Ovary (tissue), 7 donors: ENCODE measurements at regions not wholly inside any gene's neighbourhood (a gene's known extent, or its start where the extent isn't known, plus 50 kb on each side); places are given as distances from the start of the nearest gene placed in this dataset.

Experiments
- DNase-seq, 5 donors: peaks; one replicate each; pipeline ENCODE4 v3.0.0-alpha.2; 2019 to 2020
- H3K27ac ChIP-seq, 2 donors: fragments of 200-600 bp; one replicate each; pipeline versions ENCODE4 v1.5.1 to v1.8.0; 2019 to 2022
- H3K27me3 ChIP-seq: fragments of 200-600 bp; one replicate; pipeline ENCODE4 v1.8.0; 2022
- H3K36me3 ChIP-seq: fragments of 200-600 bp; sonication (generic); one replicate; pipeline ENCODE4 v1.5.1; 2019
- H3K4me1 ChIP-seq: one replicate; pipeline ENCODE4 v1.8.1; 2013; ENCODE audit warnings: mild to moderate bottlenecking, moderate library complexity; ENCODE audit not compliant: insufficient read depth
- H3K4me3 ChIP-seq: fragments of 200-600 bp; sonication (generic); one replicate; pipeline ENCODE4 v1.5.1; 2017
- H3K9me3 ChIP-seq, 2 donors: fragments of 200-600 bp in 1 of 2; sonication (generic) in 1 of 2; one replicate each; pipeline versions ENCODE4 v1.5.1 to v1.8.1; 2013 to 2019; ENCODE audit warnings: mild to moderate bottlenecking in 1 of 2, moderate library complexity in 1 of 2
- EP300 ChIP-seq: sonication (generic); formaldehyde crosslinking; IDR thresholded peaks from one replicate; pipeline ENCODE4 v1.6.1; 2017; ENCODE audit warnings: antibody characterized with exemption
- POLR2A ChIP-seq: fragments of 450-650 bp; IDR thresholded peaks from one replicate; pipeline ENCODE4 v1.6.1; 2017; ENCODE audit warnings: antibody characterized with exemption, mild to moderate bottlenecking, moderate library complexity
- WGBS, 3 donors: extraction: QIAGEN DNeasy Blood & Tissue Kit in 1 of 3; methylation state at CpG; one replicate each; pipeline versions ENCODE4 v1.1.5 to v1.1.7; 2013 to 2017; 5-methylcytosine and 5-hydroxymethylcytosine counted together
- intact Hi-C, 4 donors: fragments of 100-400 bp; cut with DNase I; formaldehyde crosslinking; loops; one replicate each; pipeline versions ENCODE4 v1.11.0 to v1.15.1; 2022 to 2023
- TF ChIP-seq, protein P1 (sequence below), 3 donors: fragments of 450-650 bp in 2 of 3; fragments of 200-600 bp in 1 of 3; IDR thresholded peaks; one replicate each; pipeline versions ENCODE4 v1.5.1 to v1.8.0; 2016 to 2022; ENCODE audit warnings: antibody characterized with exemption in 3 of 3, mild to moderate bottlenecking in 1 of 3
- donor health status: DM: no; HTN: no; CAD: no; lungs with moderate emphysema.
- donor health status: DM: no; HTN: no; CAD: no.
- donor health status: Bipolar disorder and iron deficiency.
- donor health status: DM: no; HTN: no; CAD: no.
- donor health status: DM: yes; HTN: yes; CAD: no.

DNA sequence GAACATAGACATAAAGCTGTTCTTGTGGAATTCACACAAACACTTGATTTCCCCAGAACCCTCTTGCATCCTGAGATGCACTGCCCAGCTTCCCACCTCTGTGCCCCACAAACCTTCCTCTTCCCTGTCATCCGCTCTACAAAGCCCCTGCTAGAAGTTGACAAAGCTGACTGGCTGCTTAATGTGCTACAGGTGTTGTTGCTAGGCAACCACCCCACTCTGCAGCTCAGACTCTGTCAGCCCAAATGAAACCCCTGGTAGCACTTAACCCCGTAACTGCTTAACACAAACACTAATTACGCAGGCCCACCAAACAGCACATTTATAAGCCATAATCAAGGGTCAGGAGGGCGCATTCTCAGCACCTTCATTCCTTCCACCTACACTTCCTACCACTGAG is 172.0 kb upstream of the CADM1 start:
- intact Hi-C loops: loop anchor here in 1 of 4 donors (10.0 kb wide), 1 partner anchor 59 kb away; no protein-coding TSS in a partner anchor
- no peaks in the 10 kb centered on the region for H3K4me1 ChIP-seq
- no peak overlapping the region for H3K4me3 ChIP-seq
- TF ChIP-seq POLR2A (no peak), EP300 (no peak)
- TF ChIP-seq, protein P1, sequence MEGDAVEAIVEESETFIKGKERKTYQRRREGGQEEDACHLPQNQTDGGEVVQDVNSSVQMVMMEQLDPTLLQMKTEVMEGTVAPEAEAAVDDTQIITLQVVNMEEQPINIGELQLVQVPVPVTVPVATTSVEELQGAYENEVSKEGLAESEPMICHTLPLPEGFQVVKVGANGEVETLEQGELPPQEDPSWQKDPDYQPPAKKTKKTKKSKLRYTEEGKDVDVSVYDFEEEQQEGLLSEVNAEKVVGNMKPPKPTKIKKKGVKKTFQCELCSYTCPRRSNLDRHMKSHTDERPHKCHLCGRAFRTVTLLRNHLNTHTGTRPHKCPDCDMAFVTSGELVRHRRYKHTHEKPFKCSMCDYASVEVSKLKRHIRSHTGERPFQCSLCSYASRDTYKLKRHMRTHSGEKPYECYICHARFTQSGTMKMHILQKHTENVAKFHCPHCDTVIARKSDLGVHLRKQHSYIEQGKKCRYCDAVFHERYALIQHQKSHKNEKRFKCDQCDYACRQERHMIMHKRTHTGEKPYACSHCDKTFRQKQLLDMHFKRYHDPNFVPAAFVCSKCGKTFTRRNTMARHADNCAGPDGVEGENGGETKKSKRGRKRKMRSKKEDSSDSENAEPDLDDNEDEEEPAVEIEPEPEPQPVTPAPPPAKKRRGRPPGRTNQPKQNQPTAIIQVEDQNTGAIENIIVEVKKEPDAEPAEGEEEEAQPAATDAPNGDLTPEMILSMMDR (IDR thresholded peaks at IDR 0.05): no peak
- H3K27me3 ChIP-seq: no peaks in the 10 kb centered on the region
- no peaks in the 10 kb centered on the region for H3K9me3 ChIP-seq
- DNase-seq: no peak
- WGBS, 3 donors: 90 to 96% (median 96%) methylated on average over 4 of the region's 4 CpGs
- no peak overlapping the region for H3K27ac ChIP-seq
- no peaks in the 10 kb centered on the region for H3K36me3 ChIP-seq

DNA sequence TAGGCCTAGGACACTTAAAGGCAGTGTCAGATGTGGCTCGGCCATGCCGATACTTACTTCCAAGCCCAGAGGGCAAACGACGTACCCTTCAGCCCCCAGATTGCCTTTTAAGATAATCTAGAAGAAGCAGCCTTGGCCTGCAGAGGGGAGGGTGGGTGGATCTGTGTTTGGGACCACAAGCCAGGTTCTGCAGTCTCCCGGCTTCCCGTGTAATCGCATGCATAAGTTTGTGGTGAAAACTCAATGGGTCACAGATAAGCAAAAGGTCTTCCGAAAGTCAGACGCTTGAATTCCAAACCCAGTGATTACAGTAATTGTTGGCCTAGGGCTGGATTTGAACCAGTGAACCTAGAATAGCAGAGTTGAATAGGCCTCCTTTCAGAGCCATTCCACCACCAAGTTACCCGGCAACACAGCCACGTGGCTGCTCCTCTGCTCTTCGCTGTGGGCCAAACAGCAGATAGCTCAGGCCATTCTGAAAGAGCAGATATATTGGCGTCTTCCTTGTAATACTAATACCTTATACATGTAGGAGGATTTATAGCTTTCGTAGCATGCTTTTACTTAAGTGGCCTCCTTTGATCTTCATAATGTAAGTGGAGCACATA is 170.8 kb upstream of the CADM1 start:
- Histone ChIP-seq H3K9me3 (no peaks in the 10 kb centered on the region), H3K27me3 (no peaks in the 10 kb centered on the region), H3K36me3 (no peaks in the 10 kb centered on the region), H3K27ac (no peak overlapping the region), H3K4me3 (no peak overlapping the region), H3K4me1 (no peaks in the 10 kb centered on the region)
- TF ChIP-seq, protein P1 (IDR thresholded peaks at IDR 0.05): no peak
- TF ChIP-seq POLR2A (no peak), EP300 (no peak)
- WGBS, 3 donors: 87 to 91% (median 88%) methylated on average over 14 of the region's 14 CpGs
- intact Hi-C loops: loop anchor here in 1 of 4 donors (10.0 kb wide), 1 partner anchor 60 kb away; no protein-coding TSS in a partner anchor
- no peak for DNase-seq

DNA sequence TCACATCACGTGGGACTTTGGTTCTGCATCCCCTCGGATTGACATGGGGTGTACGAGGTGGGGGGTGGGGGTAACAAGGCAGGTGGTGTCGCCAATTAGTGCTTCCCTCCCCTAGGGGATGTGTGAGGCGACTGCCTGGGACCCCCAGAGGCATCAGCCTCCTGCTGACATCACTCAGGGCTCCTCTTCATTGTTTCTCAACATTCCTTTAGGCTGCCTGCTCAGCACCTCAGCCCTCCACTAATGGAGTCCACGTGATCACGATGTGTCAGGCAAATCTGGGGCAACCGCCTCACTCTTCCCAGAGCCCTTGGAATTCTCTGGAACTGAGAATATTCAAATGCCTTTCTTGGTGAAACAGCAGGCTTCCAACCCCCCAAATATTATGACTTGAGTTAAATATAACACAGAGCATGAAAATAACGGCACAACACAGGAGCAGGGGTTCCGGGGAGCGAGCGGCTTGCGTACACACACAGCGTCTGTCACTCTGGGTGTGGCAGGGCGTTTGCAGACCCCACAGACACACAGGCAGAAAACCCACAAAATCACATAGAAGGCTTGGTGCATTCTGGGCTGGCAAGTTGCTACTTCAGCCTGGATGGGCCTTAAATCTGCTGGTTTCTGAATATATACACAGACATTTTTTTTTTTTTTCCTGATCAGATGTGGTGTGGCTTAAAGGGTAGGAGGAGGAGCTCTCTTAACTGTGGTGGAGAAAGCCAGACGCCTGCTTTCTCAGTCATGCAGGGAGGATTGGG is 170.1 kb upstream of the CADM1 start:
- TF ChIP-seq EP300 (no peak), POLR2A (no peak)
- TF ChIP-seq, protein P1 (IDR thresholded peaks at IDR 0.05): no peak
- intact Hi-C loops: loop anchor here in 1 of 4 donors (10.0 kb wide), 1 partner anchor 60 kb away; no protein-coding TSS in a partner anchor

DNA sequence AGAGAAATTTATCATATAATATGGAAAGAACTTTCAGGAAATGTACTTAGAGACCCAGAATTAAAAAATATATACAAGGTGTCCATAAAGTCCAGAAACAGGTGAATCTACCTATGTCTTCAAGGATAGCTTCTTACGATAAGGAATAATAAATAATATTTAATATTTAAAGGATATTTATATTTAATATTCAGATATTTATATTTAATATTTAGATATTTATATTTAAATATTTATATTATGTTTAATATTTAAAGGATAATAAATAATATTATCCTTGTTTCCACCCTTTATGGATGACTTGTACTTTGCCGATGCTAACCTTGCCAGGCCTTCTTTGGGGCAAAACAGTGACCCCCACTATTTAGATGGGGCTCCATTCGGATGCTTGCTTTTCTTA is 169.5 kb upstream of the CADM1 start:
- H3K36me3 ChIP-seq: no peaks in the 10 kb centered on the region
- WGBS, 3 donors: 84 to 91% (median 86%) methylated on average over 3 of the region's 3 CpGs
- no peak overlapping the region for H3K4me3 ChIP-seq
- no peaks in the 10 kb centered on the region for H3K27me3 ChIP-seq
- H3K27ac ChIP-seq: no peak overlapping the region
- TF ChIP-seq EP300: no peak
- TF ChIP-seq, protein P1 (IDR thresholded peaks at IDR 0.05): no peak
- TF ChIP-seq POLR2A: no peak
- H3K9me3 ChIP-seq: no peaks in the 10 kb centered on the region
- no peak for DNase-seq
- no peaks in the 10 kb centered on the region for H3K4me1 ChIP-seq
- intact Hi-C loops: loop anchor here in 1 of 4 donors (10.0 kb wide), 1 partner anchor 61 kb away; no protein-coding TSS in a partner anchor

More for the DNA sequence above, 170.1 kb upstream of the CADM1 start:
- no peak for DNase-seq
- H3K27me3 ChIP-seq: no peaks in the 10 kb centered on the region
- no peaks in the 10 kb centered on the region for H3K36me3 ChIP-seq
- H3K27ac ChIP-seq: no peak overlapping the region
- WGBS, 3 donors: 79 to 84% (median 81%) methylated on average over 16 of the region's 16 CpGs
- no peaks in the 10 kb centered on the region for H3K4me1 ChIP-seq
- H3K4me3 ChIP-seq: no peak overlapping the region
- H3K9me3 ChIP-seq: no peaks in the 10 kb centered on the region
